K562 (cell line): ENCODE measurements at regions not wholly inside any gene's neighbourhood (a gene's known extent, or its start where the extent isn't known, plus 50 kb on each side); places are given as distances from the start of the nearest gene placed in this dataset.

ENCODE experiments used
- CBFA2T3 ChIP-seq: fragments of 450-650 bp; IDR thresholded peaks from 2 replicates; pipeline ENCODE4 v1.6.1; 2017
- E2F5 ChIP-seq: sonication (generic); formaldehyde crosslinking; IDR thresholded peaks from 2 replicates; pipeline ENCODE4 v1.8.0; 2022; ENCODE audit warnings: mild to moderate bottlenecking, missing genetic modification reagents
- GATAD2A ChIP-seq: fragments of 450-650 bp; IDR thresholded peaks from 2 replicates; pipeline ENCODE4 v1.6.1; 2017
- HNRNPK ChIP-seq: fragments of 200-400 bp; formaldehyde crosslinking; IDR thresholded peaks from one replicate; pipeline ENCODE4 v1.6.1; 2018; ENCODE audit warnings: mild to moderate bottlenecking, low read depth, low read length; ENCODE audit not compliant: poor library complexity, severe bottlenecking
- IRF2 ChIP-seq: sonication (generic); formaldehyde crosslinking; IDR thresholded peaks from 2 replicates; pipeline ENCODE4 v1.8.1; 2022; ENCODE audit warnings: mild to moderate bottlenecking, missing genetic modification reagents
- MECOM ChIP-seq: fragments of 250-450 bp; sonication (Bioruptor Pico); IDR thresholded peaks from 2 replicates; pipeline ENCODE4 v1.8.0; 2022; ENCODE audit warnings: inconsistent platforms
- OTX1 ChIP-seq: fragments of 450-650 bp; formaldehyde crosslinking; IDR thresholded peaks from 2 replicates; pipeline ENCODE4 v1.4.0; 2022; ENCODE audit warnings: mild to moderate bottlenecking
- PCBP1 ChIP-seq: fragments of 200-400 bp; formaldehyde crosslinking; IDR thresholded peaks from 2 replicates; pipeline ENCODE4 v1.6.1; 2018; ENCODE audit warnings: mild to moderate bottlenecking, low read depth, low read length; ENCODE audit not compliant: poor library complexity, severe bottlenecking
- XRCC5 ChIP-seq: fragments of 200-400 bp; formaldehyde crosslinking; IDR thresholded peaks from 2 replicates; pipeline ENCODE4 v1.6.1; 2017; ENCODE audit warnings: low read depth, mild to moderate bottlenecking, low read length
- ZFPM2 ChIP-seq: fragments of 250-450 bp; sonication (Bioruptor Pico); IDR thresholded peaks from 2 replicates; pipeline ENCODE4 v1.5.1; 2022; ENCODE audit warnings: mild to moderate bottlenecking
- ZNF23 ChIP-seq: fragments of 250-450 bp; sonication (Bioruptor Pico); IDR thresholded peaks from 2 replicates; pipeline ENCODE4 v1.4.0; 2020; ENCODE audit warnings: mild to moderate bottlenecking
- ZNF408 ChIP-seq: fragments of 250-450 bp; sonication (Bioruptor Pico); IDR thresholded peaks from 2 replicates; pipeline ENCODE4 v1.4.0; 2020; ENCODE audit warnings: low read depth, mild to moderate bottlenecking, moderate library complexity
- ZNF707 ChIP-seq: fragments of 250-450 bp; sonication (Bioruptor Pico); conservative IDR thresholded peaks from 2 replicates; pipeline ENCODE4 v1.8.0; 2022; ENCODE audit warnings: inconsistent platforms, mild to moderate bottlenecking, moderate library complexity
- TF ChIP-seq, protein P1 (sequence below): sonication (generic); formaldehyde crosslinking; IDR thresholded peaks from 2 replicates; pipeline ENCODE4 v1.8.0; 2022; ENCODE audit warnings: mild to moderate bottlenecking, low read depth, missing genetic modification reagents
- TF ChIP-seq, protein P2 (sequence below): sonication (generic); formaldehyde crosslinking; IDR thresholded peaks from 2 replicates; pipeline ENCODE4 v1.8.1; 2023; ENCODE audit warnings: mild to moderate bottlenecking, missing genetic modification reagents
- TF ChIP-seq, protein P3 (sequence below): sonication (generic); formaldehyde crosslinking; IDR thresholded peaks from 2 replicates; pipeline ENCODE4 v1.8.1; 2023; ENCODE audit warnings: mild to moderate bottlenecking, missing genetic modification reagents

DNA sequence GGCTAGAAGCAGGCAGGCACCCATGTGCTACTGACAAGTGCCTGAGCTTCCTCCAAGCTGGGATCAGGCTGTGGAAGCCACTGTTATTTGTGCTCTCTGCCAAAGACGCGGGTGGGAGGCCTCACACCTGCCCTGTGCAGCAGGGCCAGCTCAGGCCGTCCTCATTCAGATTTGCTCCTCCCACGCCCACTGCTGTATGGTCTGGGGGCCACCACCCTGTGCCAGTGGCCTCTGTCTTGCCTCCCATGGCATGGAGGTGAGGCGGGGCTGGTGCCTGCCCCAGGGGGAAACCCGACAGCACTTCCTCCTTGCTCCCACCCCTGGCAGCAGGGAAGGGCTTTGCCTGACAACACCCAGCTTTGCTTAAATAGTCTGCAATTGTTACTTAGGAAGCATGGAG is 356.5 kb upstream of the CDH8 start (continued):
- TF ChIP-seq GATAD2A (no peak), ZNF707 (CRISPR knock-in tag) (no peak), ZNF23 (CRISPR knock-in tag) (no peak), OTX1 (CRISPR knock-in tag) (no peak), ZNF408 (CRISPR knock-in tag) (no peak), IRF2 (CRISPR knock-in tag) (no peak), XRCC5 (no peak), E2F5 (CRISPR knock-in tag) (no peak), CBFA2T3 (no peak), ZFPM2 (no peak), HNRNPK (no peak), MECOM (no peak), PCBP1 (no peak)
- TF ChIP-seq, protein P1, sequence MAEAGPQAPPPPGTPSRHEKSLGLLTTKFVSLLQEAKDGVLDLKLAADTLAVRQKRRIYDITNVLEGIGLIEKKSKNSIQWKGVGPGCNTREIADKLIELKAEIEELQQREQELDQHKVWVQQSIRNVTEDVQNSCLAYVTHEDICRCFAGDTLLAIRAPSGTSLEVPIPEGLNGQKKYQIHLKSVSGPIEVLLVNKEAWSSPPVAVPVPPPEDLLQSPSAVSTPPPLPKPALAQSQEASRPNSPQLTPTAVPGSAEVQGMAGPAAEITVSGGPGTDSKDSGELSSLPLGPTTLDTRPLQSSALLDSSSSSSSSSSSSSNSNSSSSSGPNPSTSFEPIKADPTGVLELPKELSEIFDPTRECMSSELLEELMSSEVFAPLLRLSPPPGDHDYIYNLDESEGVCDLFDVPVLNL (CRISPR knock-in tag), result no peak
- TF ChIP-seq, protein P2, sequence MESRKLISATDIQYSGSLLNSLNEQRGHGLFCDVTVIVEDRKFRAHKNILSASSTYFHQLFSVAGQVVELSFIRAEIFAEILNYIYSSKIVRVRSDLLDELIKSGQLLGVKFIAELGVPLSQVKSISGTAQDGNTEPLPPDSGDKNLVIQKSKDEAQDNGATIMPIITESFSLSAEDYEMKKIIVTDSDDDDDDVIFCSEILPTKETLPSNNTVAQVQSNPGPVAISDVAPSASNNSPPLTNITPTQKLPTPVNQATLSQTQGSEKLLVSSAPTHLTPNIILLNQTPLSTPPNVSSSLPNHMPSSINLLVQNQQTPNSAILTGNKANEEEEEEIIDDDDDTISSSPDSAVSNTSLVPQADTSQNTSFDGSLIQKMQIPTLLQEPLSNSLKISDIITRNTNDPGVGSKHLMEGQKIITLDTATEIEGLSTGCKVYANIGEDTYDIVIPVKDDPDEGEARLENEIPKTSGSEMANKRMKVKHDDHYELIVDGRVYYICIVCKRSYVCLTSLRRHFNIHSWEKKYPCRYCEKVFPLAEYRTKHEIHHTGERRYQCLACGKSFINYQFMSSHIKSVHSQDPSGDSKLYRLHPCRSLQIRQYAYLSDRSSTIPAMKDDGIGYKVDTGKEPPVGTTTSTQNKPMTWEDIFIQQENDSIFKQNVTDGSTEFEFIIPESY (CRISPR knock-in tag), result no peak
- TF ChIP-seq, protein P3, sequence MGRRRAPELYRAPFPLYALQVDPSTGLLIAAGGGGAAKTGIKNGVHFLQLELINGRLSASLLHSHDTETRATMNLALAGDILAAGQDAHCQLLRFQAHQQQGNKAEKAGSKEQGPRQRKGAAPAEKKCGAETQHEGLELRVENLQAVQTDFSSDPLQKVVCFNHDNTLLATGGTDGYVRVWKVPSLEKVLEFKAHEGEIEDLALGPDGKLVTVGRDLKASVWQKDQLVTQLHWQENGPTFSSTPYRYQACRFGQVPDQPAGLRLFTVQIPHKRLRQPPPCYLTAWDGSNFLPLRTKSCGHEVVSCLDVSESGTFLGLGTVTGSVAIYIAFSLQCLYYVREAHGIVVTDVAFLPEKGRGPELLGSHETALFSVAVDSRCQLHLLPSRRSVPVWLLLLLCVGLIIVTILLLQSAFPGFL (CRISPR knock-in tag), result no peak
